Parathyroid adenoma (tissue), 2 donors: ENCODE measurements at regions not wholly inside any gene's neighbourhood (a gene's known extent, or its start where the extent isn't known, plus 50 kb on each side); places are given as distances from the start of the nearest gene placed in this dataset.

Source experiments
- H2AFZ ChIP-seq: fragments of 300-600 bp; sonication (generic); one replicate; pipeline ENCODE4 v1.7.0; 2017; ENCODE audit warnings: antibody characterized with exemption, mild to moderate bottlenecking
- H3K27ac ChIP-seq: fragments of 300-600 bp; sonication (generic); one replicate; pipeline ENCODE4 v1.7.0; 2017
- H3K27me3 ChIP-seq: fragments of 300-600 bp; sonication (generic); one replicate; pipeline ENCODE4 v1.7.0; 2017; ENCODE audit warnings: low read length; ENCODE audit not compliant: control insufficient read depth, insufficient read depth
- H3K36me3 ChIP-seq: fragments of 300-600 bp; sonication (generic); one replicate; pipeline ENCODE4 v1.7.0; 2017; ENCODE audit warnings: low read length; ENCODE audit not compliant: control insufficient read depth, insufficient read depth
- H3K4me1 ChIP-seq: fragments of 300-600 bp; sonication (generic); one replicate; pipeline ENCODE4 v1.7.0; 2017; ENCODE audit warnings: control low read depth
- H3K4me2 ChIP-seq: fragments of 300-600 bp; sonication (generic); one replicate; pipeline ENCODE4 v1.7.0; 2017; ENCODE audit warnings: low read length
- H3K4me3 ChIP-seq: fragments of 300-600 bp; sonication (generic); one replicate; pipeline ENCODE4 v1.7.0; 2017; ENCODE audit warnings: low read depth, low read length
- H3K79me2 ChIP-seq: fragments of 300-600 bp; sonication (generic); one replicate; pipeline ENCODE4 v1.7.0; 2017; ENCODE audit warnings: control low read depth
- H3K9ac ChIP-seq: fragments of 300-600 bp; sonication (generic); one replicate; pipeline ENCODE4 v1.7.0; 2017; ENCODE audit warnings: mild to moderate bottlenecking
- H3K9me3 ChIP-seq: fragments of 300-600 bp; sonication (generic); one replicate; pipeline ENCODE4 v1.7.0; 2017; ENCODE audit warnings: low read length; ENCODE audit not compliant: control insufficient read depth
- CTCF ChIP-seq: fragments of 300-600 bp; sonication (generic); IDR thresholded peaks from one replicate; pipeline ENCODE4 v1.7.0; 2017; ENCODE audit warnings: antibody characterized with exemption, mild to moderate bottlenecking
- donor health status: primary hyperparathyroidism.

GRCh38 chr20:19924255-19924654 is 92.9 kb upstream of the NAA20 start:
- no peaks in the 10 kb centered on the region for H3K9me3 ChIP-seq
- H3K9ac ChIP-seq = no peak overlapping the region
- H3K36me3 ChIP-seq = no peaks in the 10 kb centered on the region
- no peaks in the 10 kb centered on the region for H3K27me3 ChIP-seq
- no peaks in the 10 kb centered on the region for H3K4me1 ChIP-seq
- H3K79me2 ChIP-seq = peaks cover 3% of the 10 kb centered on the region
- H3K27ac ChIP-seq = no peak overlapping the region
- no peak overlapping the region for H3K4me2 ChIP-seq
- H2AFZ ChIP-seq = no peak overlapping the region
- H3K4me3 ChIP-seq = no peak overlapping the region
- TF ChIP-seq CTCF = no peak

- Histone ChIP-seq H3K9ac (no peak overlapping the region), H3K4me2 (no peak overlapping the region), H3K27ac (no peak overlapping the region), H2AFZ (no peak overlapping the region), H3K4me3 (no peak overlapping the region), H3K79me2 (peaks cover 3% of the 10 kb centered on the region), H3K4me1 (no peaks in the 10 kb centered on the region), H3K9me3 (no peaks in the 10 kb centered on the region), H3K27me3 (no peaks in the 10 kb centered on the region), H3K36me3 (no peaks in the 10 kb centered on the region)
- TF ChIP-seq CTCF = no peak
Measured at GRCh38 chr20:19926591-19926990, 90.6 kb upstream of the NAA20 start.

GRCh38 chr20:19928328-19929011 is 88.7 kb upstream of the NAA20 start:
- Histone ChIP-seq H3K27ac (no peak overlapping the region), H3K79me2 (peaks cover 3% of the 10 kb centered on the region), H2AFZ (no peak overlapping the region), H3K4me3 (no peak overlapping the region), H3K27me3 (no peaks in the 10 kb centered on the region), H3K4me1 (no peaks in the 10 kb centered on the region), H3K36me3 (no peaks in the 10 kb centered on the region), H3K4me2 (no peak overlapping the region), H3K9me3 (no peaks in the 10 kb centered on the region), H3K9ac (no peak overlapping the region)
- no peak for TF ChIP-seq CTCF

GRCh38 chr20:19929012-19929360 is 88.2 kb upstream of the NAA20 start:
- Histone ChIP-seq H3K4me1 (no peaks in the 10 kb centered on the region), H3K9me3 (no peaks in the 10 kb centered on the region), H3K4me3 (no peak overlapping the region), H3K27me3 (no peaks in the 10 kb centered on the region), H3K36me3 (no peaks in the 10 kb centered on the region), H3K4me2 (no peak overlapping the region), H3K27ac (no peak overlapping the region), H2AFZ (no peak overlapping the region), H3K9ac (no peak overlapping the region), H3K79me2 (peaks cover 3% of the 10 kb centered on the region)
- TF ChIP-seq CTCF = no peak

- TF ChIP-seq CTCF = no peak
- H3K79me2 ChIP-seq = peaks cover 3% of the 10 kb centered on the region
- H3K4me1 ChIP-seq = no peaks in the 10 kb centered on the region
- H3K4me2 ChIP-seq = no peak overlapping the region
- no peaks in the 10 kb centered on the region for H3K9me3 ChIP-seq
- no peaks in the 10 kb centered on the region for H3K36me3 ChIP-seq
- no peak overlapping the region for H3K27ac ChIP-seq
- no peak overlapping the region for H3K9ac ChIP-seq
- H3K4me3 ChIP-seq = no peak overlapping the region
- H3K27me3 ChIP-seq = no peaks in the 10 kb centered on the region
- no peak overlapping the region for H2AFZ ChIP-seq
Measured at GRCh38 chr20:19929481-19930145, 87.5 kb upstream of the NAA20 start.
